CD14-positive monocyte (primary cell): ENCODE measurements at regions not wholly inside any gene's neighbourhood (a gene's known extent, or its start where the extent isn't known, plus 50 kb on each side); places are given as distances from the start of the nearest gene placed in this dataset.

ENCODE experiments used
- DNase-seq, 3 donors: peaks; one replicate each; pipeline ENCODE4 v3.0.0-alpha.2; 2011 to 2022
- H2AFZ ChIP-seq: 2 replicates; pipeline ENCODE4 v1.6.0; 2012; ENCODE audit warnings: mild to moderate bottlenecking, low read depth, low read length, inconsistent platforms; ENCODE audit not compliant: insufficient read depth, poor library complexity, severe bottlenecking
- H3K27ac ChIP-seq, 2 donors: 1 replicate in 1 of 2; 2 replicates in 1 of 2; pipeline ENCODE4 v1.5.1; 2012 to 2013; ENCODE audit warnings: low read length in 2 of 2, control low read depth in 1 of 2, inconsistent platforms in 1 of 2, low read depth in 1 of 2, mild to moderate bottlenecking in 1 of 2
- H3K27me3 ChIP-seq, 2 donors: one replicate each; pipeline versions ENCODE4 v1.6.0 to v1.6.1; 2011 to 2013; ENCODE audit warnings: low read length in 2 of 2; ENCODE audit not compliant: control insufficient read depth in 2 of 2, insufficient read depth in 2 of 2
- H3K36me3 ChIP-seq, 2 donors: replicated peaks in 1 of 2; 1 replicate in 1 of 2; 2 replicates in 1 of 2; pipeline versions ENCODE4 v1.5.1 to v1.6.1; 2012 to 2013; ENCODE audit warnings: low read length in 2 of 2, control low read depth in 1 of 2, inconsistent platforms in 1 of 2, mild to moderate bottlenecking in 1 of 2; ENCODE audit not compliant: insufficient read depth in 2 of 2, control insufficient read depth in 1 of 2
- H3K4me1 ChIP-seq, 2 donors: 1 replicate in 1 of 2; 2 replicates in 1 of 2; pipeline versions ENCODE4 v1.5.1 to v1.6.1; 2012 to 2013; ENCODE audit warnings: low read length in 2 of 2, control low read depth in 1 of 2, inconsistent platforms in 1 of 2, mild to moderate bottlenecking in 1 of 2, moderate library complexity in 1 of 2; ENCODE audit not compliant: insufficient read depth in 2 of 2, control insufficient read depth in 1 of 2
- H3K4me2 ChIP-seq: replicated peaks from 2 replicates; pipeline ENCODE3; 2012; ENCODE audit warnings: low read length, moderate library complexity, mild to moderate bottlenecking; ENCODE audit not compliant: poor library complexity, severe bottlenecking; ENCODE audit errors: extremely low read depth
- H3K4me3 ChIP-seq, 3 experiments: fragments of 200-600 bp in 1 of 3; sonication (generic) in 1 of 3; replicated peaks in 1 of 3; 1 replicate in 2 of 3; 2 replicates in 1 of 3; pipeline ENCODE4 v1.5.1; 2011 to 2013; ENCODE audit warnings: low read length in 3 of 3, mild to moderate bottlenecking in 3 of 3, control low read depth in 2 of 3, low read depth in 2 of 3, inconsistent platforms in 1 of 3, moderate library complexity in 1 of 3
- H3K79me2 ChIP-seq: 2 replicates; pipeline ENCODE4 v1.6.0; 2012; ENCODE audit warnings: mild to moderate bottlenecking, control low read depth, inconsistent platforms, low read length, moderate library complexity; ENCODE audit not compliant: insufficient read depth
- H3K9ac ChIP-seq: 2 replicates; pipeline ENCODE4 v1.6.0; 2017; ENCODE audit warnings: low read length, mild to moderate bottlenecking; ENCODE audit not compliant: insufficient read depth, poor library complexity, severe bottlenecking
- H3K9me3 ChIP-seq, 2 donors: replicated peaks in 1 of 2; 1 replicate in 1 of 2; 2 replicates in 1 of 2; pipeline versions ENCODE4 v1.5.1 to v1.6.1; 2012 to 2013; ENCODE audit warnings: low read length in 2 of 2, control low read depth in 1 of 2; ENCODE audit not compliant: control insufficient read depth in 1 of 2, insufficient read depth in 1 of 2
- H4K20me1 ChIP-seq: 2 replicates; pipeline ENCODE4 v1.6.0; 2012; ENCODE audit warnings: mild to moderate bottlenecking, low read length, control low read depth, moderate library complexity; ENCODE audit not compliant: insufficient read depth
- H3K27ac Mint-ChIP-seq, 7 donors: one replicate each; pipeline ENCODE4 v1.8.0; 2020; ENCODE audit warnings: mild to moderate bottlenecking in 7 of 7, mixed read lengths in 7 of 7, moderate library complexity in 6 of 7, inconsistent platforms in 2 of 7
- H3K27me3 Mint-ChIP-seq, 3 donors: one replicate each; pipeline ENCODE4 v1.8.0; 2021 to 2022; ENCODE audit warnings: low read depth in 3 of 3, mild to moderate bottlenecking in 3 of 3, mixed read lengths in 3 of 3, moderate library complexity in 3 of 3, inconsistent platforms in 1 of 3
- H3K36me3 Mint-ChIP-seq, 2 donors: one replicate each; pipeline ENCODE4 v1.8.0; 2020; ENCODE audit warnings: mixed read lengths in 2 of 2, inconsistent platforms in 1 of 2, mild to moderate bottlenecking in 1 of 2
- H3K4me1 Mint-ChIP-seq: one replicate; pipeline ENCODE4 v1.8.0; 2020; ENCODE audit warnings: mild to moderate bottlenecking, mixed read lengths
- H3K4me3 Mint-ChIP-seq, 2 donors: one replicate each; pipeline ENCODE4 v1.8.0; 2020; ENCODE audit warnings: mild to moderate bottlenecking in 2 of 2, mixed read lengths in 2 of 2, moderate library complexity in 1 of 2
- H3K9me3 Mint-ChIP-seq, 7 donors: one replicate each; pipeline ENCODE4 v1.8.0; 2020 to 2022; ENCODE audit warnings: mixed read lengths in 7 of 7, mild to moderate bottlenecking in 6 of 7, moderate library complexity in 6 of 7, inconsistent platforms in 2 of 7
- CTCF ChIP-seq: fragments of 200-600 bp; IDR thresholded peaks from one replicate; pipeline ENCODE4 v1.8.0; 2022; ENCODE audit warnings: antibody characterized with exemption, mild to moderate bottlenecking
- WGBS: methylation state at CpG from one replicate; pipeline ENCODE4 v1.1.5; 2013; ENCODE audit warnings: missing lambda C conversion rate; ENCODE audit not compliant: insufficient coverage; 5-methylcytosine and 5-hydroxymethylcytosine counted together
- intact Hi-C, 2 donors: fragments of 100-400 bp; cut with micrococcal nuclease; formaldehyde crosslinking; loops; one replicate each; pipeline versions ENCODE4 v1.15.0 to v1.15.1; 2023

GRCh38 chr11:114848027-114848426 is 169.7 kb downstream of the NXPE2 start:
- Mint-ChIP-seq H3K4me1 (no peaks in the 10 kb centered on the region), H3K9me3 (peaks cover 0 to 7% (median 1%) of the 10 kb centered on the region in 7 donors), H3K4me3 (no peak overlapping the region), H3K36me3 (no peaks in the 10 kb centered on the region), H3K27me3 (no peaks in the 10 kb centered on the region), H3K27ac (no peak overlapping the region)
- no peak for DNase-seq
- H3K27ac ChIP-seq: no peak overlapping the region
- H2AFZ ChIP-seq: no peak overlapping the region
- no peaks in the 10 kb centered on the region for H3K79me2 ChIP-seq
- no peaks in the 10 kb centered on the region for H4K20me1 ChIP-seq
- no peak overlapping the region for H3K9ac ChIP-seq
- no peak overlapping the region for H3K4me2 ChIP-seq
- H3K27me3 ChIP-seq: no peaks in the 10 kb centered on the region
- TF ChIP-seq CTCF: no peak
- WGBS: no CpG with 5 or more reads among the region's 6 CpGs
- H3K4me3 ChIP-seq: no peak overlapping the region
- no peaks in the 10 kb centered on the region for H3K9me3 ChIP-seq
- intact Hi-C loops: no loop called here
- H3K4me1 ChIP-seq: no peaks in the 10 kb centered on the region
- H3K36me3 ChIP-seq: no peaks in the 10 kb centered on the region

GRCh38 chr11:114857281-114857680 is 179.0 kb downstream of the NXPE2 start:
- H3K9me3 ChIP-seq: peaks cover 0 to 3% of the 10 kb centered on the region in 2 donors
- intact Hi-C loops: no loop called here
- no peak for TF ChIP-seq CTCF
- 63% methylated on average over 1 of the region's 4 CpGs for WGBS
- no peak for DNase-seq
- no peaks in the 10 kb centered on the region for H4K20me1 ChIP-seq
- peaks cover 0 to 10% (median 4%) of the 10 kb centered on the region in 7 donors for H3K9me3 Mint-ChIP-seq
- no peak overlapping the region for H3K27ac Mint-ChIP-seq
- H3K27me3 ChIP-seq: no peaks in the 10 kb centered on the region
- H3K27ac ChIP-seq: no peak overlapping the region
- H3K79me2 ChIP-seq: no peaks in the 10 kb centered on the region
- no peak overlapping the region for H3K4me3 Mint-ChIP-seq
- peaks cover 1 to 3% (median 2%) of the 10 kb centered on the region in 3 donors for H3K27me3 Mint-ChIP-seq
- H3K36me3 ChIP-seq: no peaks in the 10 kb centered on the region
- no peak overlapping the region for H3K9ac ChIP-seq
- no peak overlapping the region for H2AFZ ChIP-seq
- H3K4me2 ChIP-seq: no peak overlapping the region
- H3K4me1 Mint-ChIP-seq: no peaks in the 10 kb centered on the region
- H3K4me1 ChIP-seq: no peaks in the 10 kb centered on the region
- H3K36me3 Mint-ChIP-seq: no peaks in the 10 kb centered on the region
- no peak overlapping the region for H3K4me3 ChIP-seq
